Upper lobe of left lung (tissue), 6 donors: ENCODE measurements at regions not wholly inside any gene's neighbourhood (a gene's known extent, or its start where the extent isn't known, plus 50 kb on each side); places are given as distances from the start of the nearest gene placed in this dataset.

Experiments
- ATAC-seq, 2 donors: fragments of 200-7000 bp; cut with Tn5 transposase; one replicate each; pipeline ENCODE4 v1.9.1; 2022; ENCODE audit warnings: mild to moderate bottlenecking in 2 of 2, moderate library complexity in 2 of 2; ENCODE audit not compliant: low FRiP score in 2 of 2
- DNase-seq, 2 donors: peaks; one replicate each; pipeline ENCODE4 v3.0.0-alpha.2; 2019 to 2020
- H3K27ac ChIP-seq, 4 donors: fragments of 200-600 bp; sonication (generic); one replicate each; pipeline ENCODE4 v1.5.1; 2016 to 2019
- H3K27me3 ChIP-seq, 4 donors: fragments of 200-600 bp; sonication (generic); one replicate each; pipeline ENCODE4 v1.5.1; 2017 to 2019
- H3K36me3 ChIP-seq, 4 donors: fragments of 200-600 bp; sonication (generic); one replicate each; pipeline ENCODE4 v1.5.1; 2016 to 2019
- H3K4me1 ChIP-seq, 4 donors: fragments of 200-600 bp; sonication (generic); one replicate each; pipeline ENCODE4 v1.5.1; 2018 to 2019
- H3K4me3 ChIP-seq, 4 donors: fragments of 200-600 bp; sonication (generic); one replicate each; pipeline ENCODE4 v1.5.1; 2017 to 2019; ENCODE audit warnings: mild to moderate bottlenecking in 2 of 4, moderate library complexity in 1 of 4
- H3K9me3 ChIP-seq, 4 donors: fragments of 200-600 bp; sonication (generic); one replicate each; pipeline ENCODE4 v1.5.1; 2018 to 2019
- CTCF ChIP-seq, 6 experiments: fragments of 450-650 bp in 4 of 6; fragments of 200-600 bp in 2 of 6; sonication (generic) in 2 of 6; IDR thresholded peaks; one replicate each; pipeline ENCODE4 v1.5.1; 2016 to 2019; ENCODE audit warnings: antibody characterized with exemption in 6 of 6
- EP300 ChIP-seq, 4 donors: sonication (generic); formaldehyde crosslinking; IDR thresholded peaks; one replicate each; pipeline ENCODE4 v1.5.1; 2017; ENCODE audit warnings: antibody characterized with exemption in 4 of 4, control low read depth in 2 of 4
- POLR2A ChIP-seq, 4 donors: fragments of 450-650 bp; IDR thresholded peaks; one replicate each; pipeline ENCODE4 v1.5.1; 2016 to 2017; ENCODE audit warnings: antibody characterized with exemption in 4 of 4, mild to moderate bottlenecking in 2 of 4
- POLR2AphosphoS5 ChIP-seq, 2 donors: sonication (generic); formaldehyde crosslinking; IDR thresholded peaks; one replicate each; pipeline ENCODE4 v1.5.1; 2017; ENCODE audit warnings: antibody characterized with exemption in 2 of 2
- WGBS, 2 donors: methylation state at CpG; one replicate each; pipeline ENCODE4 v1.1.5; 2017 to 2018; 5-methylcytosine and 5-hydroxymethylcytosine counted together
- donor health status: DM: no; HTN: no; CAD: no; lungs with moderate emphysema.
- donor health status: DM: no; HTN: yes; CAD: no; lungs with severe emphysema.

GRCh38 chr21:16022116-16022515 lies 292.3 kb downstream of the USP25 start:
- Histone ChIP-seq H3K27ac (no peak overlapping the region), H3K4me3 (no peak overlapping the region), H3K4me1 (no peaks in the 10 kb centered on the region), H3K27me3 (no peaks in the 10 kb centered on the region), H3K36me3 (no peaks in the 10 kb centered on the region), H3K9me3 (no peaks in the 10 kb centered on the region)
- DNase-seq (no peak), ATAC-seq (no peak)
- TF ChIP-seq POLR2A (IDR thresholded peaks at IDR 0.05): no peak
- 90% methylated on average over 4 of the region's 4 CpGs for WGBS, 2 donors

GRCh38 chr21:16022921-16023320 lies 293.1 kb downstream of the USP25 start:
- TF ChIP-seq CTCF (IDR thresholded peaks at IDR 0.05) (no peak), EP300 (IDR thresholded peaks at IDR 0.05) (no peak), POLR2AphosphoS5 (IDR thresholded peaks at IDR 0.05) (no peak), POLR2A (IDR thresholded peaks at IDR 0.05) (no peak)
- DNase-seq: no peak
- H3K9me3 ChIP-seq: no peaks in the 10 kb centered on the region
- H3K4me3 ChIP-seq: no peak overlapping the region
- H3K27ac ChIP-seq: no peak overlapping the region
- ATAC-seq: no peak
- H3K36me3 ChIP-seq: no peaks in the 10 kb centered on the region
- H3K4me1 ChIP-seq: no peaks in the 10 kb centered on the region
- H3K27me3 ChIP-seq: no peaks in the 10 kb centered on the region
- WGBS, 2 donors: 66 to 71% methylated on average over 3 of the region's 3 CpGs

GRCh38 chr21:16028142-16028541 lies 298.4 kb downstream of the USP25 start:
- Histone ChIP-seq H3K4me3 (no peak overlapping the region), H3K4me1 (no peaks in the 10 kb centered on the region), H3K9me3 (no peaks in the 10 kb centered on the region), H3K36me3 (no peaks in the 10 kb centered on the region), H3K27ac (no peak overlapping the region), H3K27me3 (no peaks in the 10 kb centered on the region)
- DNase-seq (no peak), ATAC-seq (no peak)
- TF ChIP-seq POLR2AphosphoS5 (IDR thresholded peaks at IDR 0.05) (no peak), CTCF (IDR thresholded peaks at IDR 0.05) (no peak), POLR2A (IDR thresholded peaks at IDR 0.05) (no peak), EP300 (IDR thresholded peaks at IDR 0.05) (no peak)
- WGBS, 2 donors: 86 to 88% methylated on average over 2 of the region's 2 CpGs

GRCh38 chr21:16028941-16029464 lies 299.2 kb downstream of the USP25 start:
- TF ChIP-seq CTCF (IDR thresholded peaks at IDR 0.05) (no peak), POLR2A (IDR thresholded peaks at IDR 0.05) (no peak), POLR2AphosphoS5 (IDR thresholded peaks at IDR 0.05) (no peak), EP300 (IDR thresholded peaks at IDR 0.05) (no peak)
- Histone ChIP-seq H3K36me3 (no peaks in the 10 kb centered on the region), H3K27ac (no peak overlapping the region), H3K27me3 (no peaks in the 10 kb centered on the region), H3K4me1 (no peaks in the 10 kb centered on the region), H3K4me3 (no peak overlapping the region), H3K9me3 (no peaks in the 10 kb centered on the region)
- WGBS, 2 donors: 65 to 75% methylated on average over 2 of the region's 2 CpGs
- ATAC-seq (no peak), DNase-seq (no peak)

GRCh38 chr21:16033193-16033592 lies 303.4 kb downstream of the USP25 start:
- Histone ChIP-seq H3K27ac (no peak overlapping the region), H3K9me3 (no peaks in the 10 kb centered on the region), H3K36me3 (no peaks in the 10 kb centered on the region), H3K4me1 (no peaks in the 10 kb centered on the region), H3K27me3 (no peaks in the 10 kb centered on the region), H3K4me3 (no peak overlapping the region)
- no peak for ATAC-seq
- no peak for DNase-seq
- 92 to 94% methylated on average over 4 of the region's 4 CpGs for WGBS, 2 donors
- TF ChIP-seq CTCF (IDR thresholded peaks at IDR 0.05): no peak
- TF ChIP-seq POLR2A (IDR thresholded peaks at IDR 0.05): no peak
- TF ChIP-seq EP300 (IDR thresholded peaks at IDR 0.05): no peak
- no peak for TF ChIP-seq POLR2AphosphoS5 (IDR thresholded peaks at IDR 0.05)
